Activated CD4-positive, alpha-beta memory T cell treated with anti-CD3 and anti-CD28 coated beads for 36 hours (primary cell): ENCODE measurements at regions not wholly inside any gene's neighbourhood (a gene's known extent, or its start where the extent isn't known, plus 50 kb on each side); places are given as distances from the start of the nearest gene placed in this dataset.
"Not testable (repeated sequence)": the region's sequence is repeated elsewhere in the genome, so short reads cannot be mapped to it uniquely, and the experiment has no call there.

Source experiments
- CTCF ChIA-PET: fragments of 350-600 bp; sonication (Branson Sonifier 250); formaldehyde crosslinking; loops from one replicate; lab custom pipeline; 2021; ENCODE audit warnings: antibody characterized with exemption, inconsistent platforms; lab: Charles Lee
- POLR2A ChIA-PET: fragments of 350-600 bp; sonication (Branson Sonifier 250); formaldehyde crosslinking; loops from one replicate; lab custom pipeline; 2021; ENCODE audit warnings: antibody characterized with exemption; lab: Charles Lee
- DNase-seq: peaks from one replicate; pipeline ENCODE4 v3.0.0-alpha.2; 2020
- H3K27ac Mint-ChIP-seq: one replicate; pipeline ENCODE4 v1.8.0; 2021; ENCODE audit warnings: mixed read lengths
- H3K27me3 Mint-ChIP-seq: one replicate; pipeline ENCODE4 v1.8.0; 2021; ENCODE audit warnings: mixed read lengths
- H3K36me3 Mint-ChIP-seq: one replicate; pipeline ENCODE4 v1.8.0; 2021; ENCODE audit warnings: mixed read lengths
- H3K4me1 Mint-ChIP-seq: one replicate; pipeline ENCODE4 v1.8.0; 2021; ENCODE audit warnings: low read depth, mixed read lengths
- H3K4me3 Mint-ChIP-seq: one replicate; pipeline ENCODE4 v1.8.0; 2021; ENCODE audit warnings: mild to moderate bottlenecking, mixed read lengths
- H3K9me3 Mint-ChIP-seq: one replicate; pipeline ENCODE4 v1.8.0; 2021; ENCODE audit warnings: mixed read lengths
- intact Hi-C: fragments of 100-400 bp; cut with micrococcal nuclease; formaldehyde crosslinking; loops from one replicate; pipeline ENCODE4 v1.15.1; 2023

GRCh38 chr5:57072218-57072892 is 101.5 kb upstream of the GPBP1 start:
- Mint-ChIP-seq H3K9me3 (peaks cover 8% of the 10 kb centered on the region), H3K4me1 (no peaks in the 10 kb centered on the region), H3K4me3 (no peak overlapping the region), H3K27ac (no peak overlapping the region), H3K36me3 (no peaks in the 10 kb centered on the region), H3K27me3 (peaks cover 4% of the 10 kb centered on the region)
- ChIA-PET CTCF (no interaction called here), POLR2A (no interaction called here)
- DNase-seq = no peak
- intact Hi-C loops = no loop called here

- intact Hi-C loops = no loop called here
- Mint-ChIP-seq H3K27ac (no peak overlapping the region), H3K27me3 (peaks cover 8% of the 10 kb centered on the region), H3K36me3 (no peaks in the 10 kb centered on the region), H3K4me1 (no peaks in the 10 kb centered on the region), H3K4me3 (no peak overlapping the region), H3K9me3 (no peaks in the 10 kb centered on the region)
- no peak for DNase-seq
- CTCF ChIA-PET = no interaction called here
- POLR2A ChIA-PET = interaction anchor here (0.6 kb wide), 1 partner anchor 62 kb away, joined by 3 read pairs; no protein-coding TSS in a partner anchor
Measured at GRCh38 chr5:57082441-57083067, 91.3 kb upstream of the GPBP1 start.

GRCh38 chr5:57085306-57086081 is 88.4 kb upstream of the GPBP1 start:
- CTCF ChIA-PET = interaction anchor here (0.9 kb wide), 1 partner anchor 13 kb away, joined by 3 read pairs; no protein-coding TSS in a partner anchor
- intact Hi-C loops = no loop called here
- peaks cover 8% of the 10 kb centered on the region for H3K27me3 Mint-ChIP-seq

GRCh38 chr5:57087947-57088346 is 85.9 kb upstream of the GPBP1 start:
- H3K27ac Mint-ChIP-seq, POLR2A ChIA-PET, H3K4me1 Mint-ChIP-seq, H3K4me3 Mint-ChIP-seq, CTCF ChIA-PET, H3K36me3 Mint-ChIP-seq, H3K9me3 Mint-ChIP-seq, H3K27me3 Mint-ChIP-seq, intact Hi-C loops, DNase-seq: not testable (repeated sequence)

More at GRCh38 chr5:57085306-57086081, 88.4 kb upstream of the GPBP1 start:
- DNase-seq = no peak
- no peaks in the 10 kb centered on the region for H3K36me3 Mint-ChIP-seq
- no peaks in the 10 kb centered on the region for H3K4me1 Mint-ChIP-seq
- no peaks in the 10 kb centered on the region for H3K9me3 Mint-ChIP-seq
- POLR2A ChIA-PET = no interaction called here
- no peak overlapping the region for H3K27ac Mint-ChIP-seq
- H3K4me3 Mint-ChIP-seq = no peak overlapping the region

- H3K27ac Mint-ChIP-seq = no peak overlapping the region
- H3K4me3 Mint-ChIP-seq = no peak overlapping the region
- peaks cover 29% of the 10 kb centered on the region for H3K9me3 Mint-ChIP-seq
- ChIA-PET CTCF (interaction anchor here (1.1 to 1.5 kb wide), 3 partner anchors 13 to 193 kb away, joined by 3 to 4 read pairs (median 4); no protein-coding TSS in a partner anchor), POLR2A (no interaction called here)
- intact Hi-C loops = no loop called here
- peaks cover 13% of the 10 kb centered on the region for H3K36me3 Mint-ChIP-seq
- peak; percentile 15 for DNase-seq
- H3K4me1 Mint-ChIP-seq = no peaks in the 10 kb centered on the region
- no peaks in the 10 kb centered on the region for H3K27me3 Mint-ChIP-seq
Measured at GRCh38 chr5:57094753-57095683, 78.8 kb upstream of the GPBP1 start.

- no peak for DNase-seq
- Mint-ChIP-seq H3K36me3 (peaks cover 13% of the 10 kb centered on the region), H3K4me1 (no peaks in the 10 kb centered on the region), H3K27me3 (no peaks in the 10 kb centered on the region), H3K27ac (no peak overlapping the region), H3K4me3 (no peak overlapping the region), H3K9me3 (peaks cover 29% of the 10 kb centered on the region)
- intact Hi-C loops = no loop called here
- ChIA-PET CTCF (no interaction called here), POLR2A (no interaction called here)
Measured at GRCh38 chr5:57097526-57097925, 76.3 kb upstream of the GPBP1 start.

- no peak overlapping the region for H3K4me3 Mint-ChIP-seq
- H3K4me1 Mint-ChIP-seq = no peaks in the 10 kb centered on the region
- peaks cover 4% of the 10 kb centered on the region for H3K27me3 Mint-ChIP-seq
- no peak overlapping the region for H3K27ac Mint-ChIP-seq
- POLR2A ChIA-PET = no interaction called here
- CTCF ChIA-PET = no interaction called here
- H3K36me3 Mint-ChIP-seq = peaks cover 8% of the 10 kb centered on the region
- intact Hi-C loops = no loop called here
- peaks cover 11% of the 10 kb centered on the region for H3K9me3 Mint-ChIP-seq
- DNase-seq = no peak
Measured at GRCh38 chr5:57102189-57102904, 71.5 kb upstream of the GPBP1 start.

- no peak for DNase-seq
- H3K27me3 Mint-ChIP-seq = peaks cover 4% of the 10 kb centered on the region
- H3K36me3 Mint-ChIP-seq = peaks cover 3% of the 10 kb centered on the region
- no peak overlapping the region for H3K27ac Mint-ChIP-seq
- H3K4me1 Mint-ChIP-seq = no peaks in the 10 kb centered on the region
- ChIA-PET CTCF (no interaction called here), POLR2A (no interaction called here)
- H3K9me3 Mint-ChIP-seq = peaks cover 6% of the 10 kb centered on the region
- intact Hi-C loops = no loop called here
- no peak overlapping the region for H3K4me3 Mint-ChIP-seq
Measured at GRCh38 chr5:57102905-57103255, 71.0 kb upstream of the GPBP1 start.

GRCh38 chr5:57103317-57103907 is 70.4 kb upstream of the GPBP1 start:
- peaks cover under 1% of the 10 kb centered on the region for H3K36me3 Mint-ChIP-seq
- H3K27ac Mint-ChIP-seq = no peak overlapping the region
- no peak overlapping the region for H3K4me3 Mint-ChIP-seq
- intact Hi-C loops = no loop called here
- H3K27me3 Mint-ChIP-seq = peaks cover 4% of the 10 kb centered on the region
- DNase-seq = no peak
- no peaks in the 10 kb centered on the region for H3K4me1 Mint-ChIP-seq
- H3K9me3 Mint-ChIP-seq = peaks cover under 1% of the 10 kb centered on the region
- POLR2A ChIA-PET = no interaction called here
- CTCF ChIA-PET = no interaction called here

GRCh38 chr5:57106661-57107060 is 67.2 kb upstream of the GPBP1 start:
- intact Hi-C loops = no loop called here
- Mint-ChIP-seq H3K27me3 (peaks cover 4% of the 10 kb centered on the region), H3K27ac (no peak overlapping the region), H3K4me3 (no peak overlapping the region), H3K9me3 (no peaks in the 10 kb centered on the region), H3K4me1 (no peaks in the 10 kb centered on the region), H3K36me3 (no peaks in the 10 kb centered on the region)
- ChIA-PET CTCF (no interaction called here), POLR2A (no interaction called here)
- no peak for DNase-seq

GRCh38 chr5:57111993-57112392 is 61.9 kb upstream of the GPBP1 start:
- CTCF ChIA-PET = no interaction called here
- no peaks in the 10 kb centered on the region for H3K27me3 Mint-ChIP-seq
- POLR2A ChIA-PET = no interaction called here
- H3K4me3 Mint-ChIP-seq = no peak overlapping the region
- no peaks in the 10 kb centered on the region for H3K36me3 Mint-ChIP-seq
- no peak overlapping the region for H3K27ac Mint-ChIP-seq
- DNase-seq = no peak
- peaks cover 6% of the 10 kb centered on the region for H3K4me1 Mint-ChIP-seq
- intact Hi-C loops = no loop called here
- H3K9me3 Mint-ChIP-seq = no peaks in the 10 kb centered on the region
